UCSD-AML1 (cell line): ENCODE measurements at regions not wholly inside any gene's neighbourhood (a gene's known extent, or its start where the extent isn't known, plus 50 kb on each side); places are given as distances from the start of the nearest gene placed in this dataset.

Source experiments
- DNase-seq: peaks from one replicate; lab custom pipeline; 2025; ENCODE audit not compliant: unreplicated experiment; lab: John Stamatoyannopoulos, UW

DNA sequence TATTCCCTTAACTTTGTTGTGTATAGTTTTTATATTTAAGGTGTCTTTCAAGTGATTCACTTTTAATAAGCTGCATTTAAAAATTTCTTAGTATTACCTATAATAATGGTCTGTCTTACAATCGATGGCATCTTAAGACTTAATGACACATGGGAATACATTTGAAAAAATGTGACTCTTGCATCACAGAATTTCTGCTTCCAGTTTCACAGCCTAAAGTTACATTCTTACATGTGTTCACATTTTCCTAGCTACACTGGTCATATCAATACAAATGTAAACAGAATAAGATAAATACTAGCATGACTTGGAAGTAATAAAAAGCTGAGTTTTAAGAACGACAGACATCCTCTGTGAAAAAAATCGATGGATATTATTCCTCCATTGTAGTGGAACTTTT is 1597.1 kb upstream of the MIR17HG start:
- no peak for DNase-seq

GRCh38 chr13:89751432-89751930 is 1596.0 kb upstream of the MIR17HG start:
- DNase-seq = no peak

- no peak for DNase-seq
Observed at GRCh38 chr13:89752394-89752793, 1595.1 kb upstream of the MIR17HG start.

- no peak for DNase-seq
Observed at GRCh38 chr13:89755729-89756492, 1591.6 kb upstream of the MIR17HG start.

DNA sequence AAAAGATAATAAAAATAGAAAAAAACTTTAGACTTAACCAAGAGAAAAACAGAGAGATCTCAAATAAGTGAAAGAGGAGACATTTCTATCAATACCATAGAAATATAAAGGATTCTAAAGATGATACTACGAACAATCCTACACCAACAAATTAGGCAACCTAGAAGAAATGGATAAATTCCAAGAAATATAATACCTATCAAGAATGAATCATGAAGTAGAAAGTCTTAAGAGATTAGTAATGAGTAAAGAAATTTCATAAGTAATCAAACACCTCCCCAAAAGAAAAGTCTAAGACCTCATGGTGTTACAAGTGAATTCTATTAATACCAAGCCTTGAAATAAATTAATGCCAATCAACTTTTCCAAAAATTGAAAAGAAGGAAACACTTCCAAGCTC is 1584.5 kb upstream of the MIR17HG start:
- no peak for DNase-seq

- DNase-seq = no peak
Observed at GRCh38 chr13:89783221-89783755, 1564.2 kb upstream of the MIR17HG start.

DNA sequence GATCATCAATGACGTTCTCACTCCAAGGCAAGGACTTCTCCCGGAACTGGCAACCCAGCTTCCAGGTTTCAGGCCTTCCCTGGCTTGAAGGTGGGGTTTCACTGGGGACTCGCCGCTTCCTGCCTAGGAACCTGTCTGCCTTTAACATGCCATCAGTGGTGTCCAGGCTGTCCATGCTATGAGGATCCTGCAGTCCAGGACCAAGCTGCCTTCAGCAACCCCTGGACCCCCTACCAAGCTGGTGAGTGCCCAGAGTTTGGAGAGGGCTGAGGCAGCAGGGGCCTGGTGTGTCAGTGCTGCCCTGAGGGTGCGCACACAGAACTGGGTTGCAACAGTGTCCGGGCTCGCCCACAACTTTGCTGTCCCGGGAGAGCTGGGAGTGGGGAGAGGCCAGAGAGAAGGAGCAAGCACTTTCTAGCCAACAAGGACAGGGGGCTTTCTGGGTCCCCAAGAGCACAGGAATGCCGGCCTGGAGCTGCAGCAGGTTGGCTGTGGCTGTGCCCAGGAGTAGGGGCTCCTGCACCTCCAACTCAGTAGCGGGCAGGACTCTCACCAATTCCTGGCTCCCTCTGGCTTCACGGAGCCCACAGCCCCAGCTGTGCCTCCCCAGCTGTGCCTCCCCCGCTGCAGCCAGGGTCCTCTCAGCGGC is 1563.2 kb upstream of the MIR17HG start:
- DNase-seq = no peak

DNA sequence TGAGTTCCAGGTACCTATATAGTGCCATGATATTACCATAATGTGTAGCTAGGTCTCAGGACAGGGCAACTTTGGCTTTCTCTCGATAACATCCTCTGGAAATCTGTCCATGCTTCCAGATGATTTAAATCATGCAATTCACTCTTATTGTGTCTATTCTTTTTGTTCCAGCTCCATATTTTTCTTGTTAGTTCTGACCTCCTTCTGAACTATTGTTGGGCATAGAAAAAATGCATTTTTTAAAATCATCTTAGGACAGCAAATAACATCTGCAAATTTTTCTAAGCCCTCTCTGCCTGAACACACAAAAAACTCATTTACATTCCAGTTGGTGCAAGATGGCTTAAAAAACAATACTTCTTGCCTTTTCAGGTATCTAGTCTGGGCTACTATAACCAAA is 1561.0 kb upstream of the MIR17HG start:
- DNase-seq = no peak

DNA sequence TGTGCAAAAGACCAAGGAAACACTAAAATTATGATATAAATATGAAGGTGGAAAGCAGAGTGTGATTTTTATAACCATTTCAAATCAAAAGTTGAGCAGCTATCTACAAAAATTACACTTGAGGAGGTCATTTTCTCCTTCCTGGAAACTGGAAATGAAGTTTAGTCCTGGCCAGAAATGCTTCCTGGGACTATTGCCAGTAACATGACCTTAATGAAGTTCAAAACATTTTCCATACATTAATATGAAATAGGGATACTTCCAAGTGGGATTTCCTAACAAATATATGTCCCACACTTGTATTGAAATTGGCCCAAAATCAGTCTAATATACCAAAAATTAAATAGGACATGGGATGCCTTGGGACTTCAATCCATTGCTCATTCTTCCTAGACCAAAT is 1556.8 kb upstream of the MIR17HG start:
- no peak for DNase-seq

- no peak for DNase-seq
Observed at GRCh38 chr13:89791971-89792630, 1555.4 kb upstream of the MIR17HG start.

DNA sequence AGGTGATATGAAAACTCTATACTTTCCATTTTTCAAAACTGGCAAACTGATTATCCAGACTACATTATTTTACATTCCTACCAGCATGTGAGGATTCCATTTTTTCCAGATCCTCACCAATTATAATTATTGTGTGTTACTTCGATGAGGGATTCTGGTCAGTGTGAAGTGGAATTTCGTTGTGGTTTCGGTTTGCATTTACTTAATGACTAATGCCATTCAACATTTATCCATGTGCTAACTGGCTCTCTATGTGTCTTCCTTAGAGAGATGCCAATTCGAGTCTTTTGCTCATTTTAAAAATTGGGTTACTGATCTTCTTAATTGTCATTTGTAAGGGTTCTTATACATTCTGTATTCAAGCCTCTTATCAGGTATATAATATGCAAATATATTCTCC is 1551.3 kb upstream of the MIR17HG start:
- DNase-seq = no peak

DNA sequence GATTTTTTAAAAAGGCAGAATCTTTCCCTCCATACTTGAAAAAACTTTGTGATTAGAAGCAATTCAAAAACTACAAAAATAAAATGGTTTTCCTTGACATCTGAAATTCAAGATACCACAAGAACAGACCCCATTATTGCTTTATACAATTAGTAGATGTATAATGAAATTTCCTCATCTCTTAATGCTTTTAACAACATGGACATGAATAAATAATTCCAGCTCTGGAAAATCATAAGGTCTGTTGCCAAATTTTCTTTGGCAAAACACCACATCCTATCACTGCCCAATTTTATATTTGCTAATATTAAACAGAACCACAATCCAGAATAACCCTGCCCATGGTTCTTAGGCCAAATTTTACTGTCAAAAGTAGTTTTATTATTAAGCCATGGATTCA is 1543.6 kb upstream of the MIR17HG start:
- no peak for DNase-seq

- DNase-seq = no peak
Observed at GRCh38 chr13:89806594-89806993, 1540.9 kb upstream of the MIR17HG start.

DNA sequence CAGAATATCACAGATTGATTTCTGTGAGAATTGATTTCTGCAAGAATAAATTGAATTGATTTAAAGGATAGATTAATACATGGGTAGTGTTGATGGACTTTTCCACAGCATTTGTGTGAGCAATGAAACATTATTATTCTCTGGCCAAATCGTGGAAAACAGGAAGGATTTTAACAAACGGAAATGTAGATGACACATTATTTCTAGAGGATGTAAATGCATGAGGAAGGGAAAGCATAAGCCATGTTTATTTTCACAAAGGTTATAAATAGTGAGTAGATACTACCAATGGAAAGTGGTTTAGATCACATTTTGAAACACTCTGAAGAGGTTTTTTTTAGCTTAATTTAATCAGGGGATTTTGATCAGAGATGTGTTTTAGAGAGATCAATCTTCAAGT is 1534.6 kb upstream of the MIR17HG start:
- DNase-seq = no peak

DNA sequence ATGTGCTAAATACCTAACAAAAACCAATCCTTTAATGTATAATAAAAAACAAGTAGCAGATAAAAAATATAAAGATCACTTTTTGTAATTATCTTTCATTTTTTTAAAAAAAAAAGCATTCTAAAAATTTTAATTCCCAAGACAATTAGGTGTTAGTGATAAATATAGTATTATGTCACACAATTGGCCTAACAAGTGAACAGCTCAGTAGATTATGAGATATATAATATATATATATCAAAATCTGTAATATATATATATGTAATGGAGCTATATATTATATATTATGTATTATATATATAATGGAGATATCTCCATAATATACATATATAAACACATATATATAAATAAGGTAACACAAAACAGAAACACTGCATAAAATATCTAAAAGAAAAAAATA is 1531.1 kb upstream of the MIR17HG start:
- no peak for DNase-seq

GRCh38 chr13:89822467-89822866 is 1525.0 kb upstream of the MIR17HG start:
- DNase-seq = no peak

DNA sequence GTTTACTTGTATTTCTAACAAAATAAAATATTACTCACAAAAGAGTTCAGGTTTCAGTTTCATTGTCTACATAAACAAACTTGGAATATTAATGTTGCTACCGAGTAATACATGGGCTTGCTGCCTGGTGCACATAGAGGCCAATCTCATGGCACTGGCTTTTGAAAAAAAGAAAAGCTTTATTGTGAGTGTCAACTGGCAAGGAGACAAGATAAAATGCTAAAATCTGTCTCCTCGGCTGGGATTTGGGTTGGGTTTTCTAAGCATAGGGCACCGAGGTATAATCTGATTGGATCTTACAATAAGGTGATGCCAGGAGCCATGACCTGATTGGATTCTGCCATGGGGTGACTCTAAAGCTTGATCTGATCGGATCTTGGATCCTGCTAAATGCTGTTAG is 1519.9 kb upstream of the MIR17HG start:
- no peak for DNase-seq

DNA sequence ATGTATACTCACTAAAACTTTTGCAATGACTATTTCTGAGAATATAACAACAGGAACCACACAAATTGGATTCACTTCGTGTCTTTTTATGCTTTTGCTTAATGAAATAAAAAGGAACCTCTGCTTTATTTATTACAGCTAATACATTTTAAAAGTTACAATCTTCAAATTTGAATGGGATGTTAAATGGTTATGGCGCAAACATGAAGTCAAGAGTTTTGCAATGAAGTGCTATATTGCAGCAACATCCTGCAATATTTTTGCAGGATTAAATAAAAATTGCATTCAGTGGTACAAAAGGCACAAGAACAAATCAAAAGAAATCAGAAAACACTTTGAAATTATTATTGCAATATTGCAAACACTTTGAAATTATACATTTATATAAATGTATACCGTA is 1519.0 kb upstream of the MIR17HG start:
- no peak for DNase-seq

DNA sequence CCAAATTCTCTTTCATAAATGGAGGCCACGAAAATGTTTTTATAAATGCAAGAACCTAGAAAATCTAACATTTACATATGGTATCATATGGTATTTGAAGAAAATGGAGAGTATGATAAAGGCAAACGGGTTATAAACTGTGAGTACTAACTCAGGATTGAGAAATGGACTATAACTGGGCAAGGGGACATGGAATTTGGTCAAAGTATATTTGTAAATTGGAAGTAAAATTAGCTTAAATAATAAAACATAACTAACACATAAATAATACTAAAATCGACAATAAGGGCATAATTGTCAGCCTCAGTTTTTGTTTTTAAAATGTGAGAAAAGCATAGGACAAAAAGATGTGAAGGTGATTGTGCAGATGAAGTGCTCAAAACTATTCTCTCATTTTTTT is 1516.3 kb upstream of the MIR17HG start:
- no peak for DNase-seq

- DNase-seq = no peak
Observed at GRCh38 chr13:89832827-89833226, 1514.7 kb upstream of the MIR17HG start.

DNA sequence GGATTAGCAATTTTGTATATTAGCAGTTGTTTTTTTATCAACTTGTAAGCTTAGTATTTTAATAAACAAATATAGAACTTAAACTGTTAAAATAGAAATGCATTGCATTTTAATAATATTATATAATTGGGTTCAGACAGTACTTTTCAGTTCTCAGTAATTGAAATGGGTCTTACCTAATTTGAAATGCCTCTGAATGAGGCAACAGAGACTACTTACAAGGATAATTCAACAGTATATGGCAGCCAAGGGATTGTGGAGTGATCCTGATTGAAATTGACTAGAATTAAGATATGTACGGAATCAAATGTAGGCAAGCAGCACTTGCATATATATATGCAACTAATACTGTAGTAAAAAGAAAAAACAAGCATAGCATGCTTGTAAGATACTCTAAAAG is 1503.9 kb upstream of the MIR17HG start:
- no peak for DNase-seq

DNA sequence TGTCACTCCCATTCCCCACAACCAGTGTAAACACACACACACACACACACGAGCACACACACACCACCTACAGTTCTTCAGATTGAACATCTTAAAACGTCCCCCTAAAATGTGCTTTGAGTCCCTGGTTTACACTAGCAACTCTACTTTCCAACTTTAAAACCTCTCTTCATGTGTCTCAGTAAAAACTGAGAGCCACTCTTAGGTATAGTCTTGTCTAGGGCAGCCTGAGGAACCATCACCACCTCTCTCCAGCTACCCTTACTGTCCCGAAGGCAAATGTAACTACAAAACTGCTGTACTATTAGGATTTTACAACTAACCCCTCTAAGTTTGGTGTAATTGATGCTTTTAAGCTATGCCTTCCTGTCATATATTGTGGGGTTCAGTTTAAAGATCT is 1501.6 kb upstream of the MIR17HG start:
- no peak for DNase-seq
